ENCODE measurements at regions not wholly inside any gene's neighbourhood (a gene's known extent, or its start where the extent isn't known, plus 50 kb on each side); places are given as distances from the start of the nearest gene placed in this dataset.

DNA sequence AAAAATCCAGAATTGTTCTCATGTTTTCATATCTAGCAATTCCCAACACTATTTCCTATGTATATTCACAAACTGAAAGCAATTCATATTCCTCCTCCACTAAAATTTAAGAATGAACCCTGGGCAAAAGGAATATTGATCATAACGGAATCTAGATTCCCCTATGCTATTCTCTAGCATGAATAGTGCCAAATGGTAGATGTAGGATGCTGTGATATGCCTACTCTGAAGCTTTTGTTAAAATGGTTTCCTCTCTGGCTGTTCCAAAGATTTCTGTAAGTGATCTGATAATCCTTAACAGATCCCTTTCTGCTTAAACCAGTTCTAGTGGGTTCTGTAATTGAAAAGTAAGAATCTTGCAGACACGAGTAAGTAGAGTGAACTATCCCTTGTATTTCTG is 298.0 kb upstream of the TANK start:
- Histone ChIP-seq H3K4me3 (ENCODE audit: low read depth, low read length, poor library complexity, severe bottlenecking) (no peak overlapping the region), H3K9ac (ENCODE audit: low read length) (no peak overlapping the region), H3K27me3 (ENCODE audit: insufficient read depth, low read length) (no peaks in the 10 kb centered on the region), H2AFZ (ENCODE audit: low read length) (no peak overlapping the region), H3K27ac (ENCODE audit: low read depth, low read length, poor library complexity, severe bottlenecking) (no peak overlapping the region), H3F3A (ENCODE audit: insufficient read depth, low read length) (no peaks in the 10 kb centered on the region), H4K20me1 (ENCODE audit: insufficient read depth, low read length) (no peaks in the 10 kb centered on the region), H3K36me3 (ENCODE audit: insufficient read depth, low read length) (no peaks in the 10 kb centered on the region), H3K4me2 (ENCODE audit: low read length) (no peak overlapping the region), H3K9me2 (ENCODE audit: low read depth, low read length) (no peaks in the 10 kb centered on the region), H3K79me2 (ENCODE audit: insufficient read depth, low read length) (no peaks in the 10 kb centered on the region), H3K9me3 (ENCODE audit: low read length) (no peaks in the 10 kb centered on the region), H3K4me1 (ENCODE audit: insufficient read depth, low read length, severe bottlenecking) (no peaks in the 10 kb centered on the region)
- TF ChIP-seq CTCF (IDR thresholded peaks at IDR 0.05; ENCODE audit: low read length) (no peak), EZH2 (IDR thresholded peaks at IDR 0.05; ENCODE audit: borderline replicate concordance, low read length) (no peak)

DNA sequence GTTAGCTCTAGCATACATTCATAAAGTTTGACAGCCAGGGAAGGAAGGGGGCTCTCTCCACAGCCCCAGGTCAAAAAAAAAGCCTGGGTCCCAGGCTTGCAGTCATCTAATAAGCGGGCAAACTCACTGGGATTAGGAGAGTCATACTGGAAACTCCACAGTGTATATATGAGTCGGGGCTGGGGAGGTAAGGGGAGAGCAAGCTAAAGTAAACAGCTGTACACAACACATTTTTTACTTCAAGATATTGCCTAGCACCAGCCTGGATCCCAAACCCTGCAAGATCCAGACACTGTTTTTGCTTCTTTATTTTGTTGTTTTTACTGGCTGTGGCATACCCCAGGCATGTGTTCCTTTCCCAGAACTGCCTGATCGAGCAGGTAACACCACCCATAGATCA is 291.3 kb upstream of the TANK start:
- H3K79me2 ChIP-seq (ENCODE audit: insufficient read depth, low read length), result no peaks in the 10 kb centered on the region
- H3K9me3 ChIP-seq (ENCODE audit: low read length), result no peaks in the 10 kb centered on the region
- no peaks in the 10 kb centered on the region for H3F3A ChIP-seq (ENCODE audit: insufficient read depth, low read length)
- no peaks in the 10 kb centered on the region for H4K20me1 ChIP-seq (ENCODE audit: insufficient read depth, low read length)
- no peak overlapping the region for H3K4me3 ChIP-seq (ENCODE audit: low read depth, low read length, poor library complexity, severe bottlenecking)
- TF ChIP-seq CTCF (IDR thresholded peaks at IDR 0.05; ENCODE audit: low read length) (no peak), EZH2 (IDR thresholded peaks at IDR 0.05; ENCODE audit: borderline replicate concordance, low read length) (no peak)
- no peak overlapping the region for H2AFZ ChIP-seq (ENCODE audit: low read length)
- H3K27ac ChIP-seq (ENCODE audit: low read depth, low read length, poor library complexity, severe bottlenecking), result no peak overlapping the region
- H3K9ac ChIP-seq (ENCODE audit: low read length), result no peak overlapping the region
- no peak overlapping the region for H3K4me2 ChIP-seq (ENCODE audit: low read length)
- H3K27me3 ChIP-seq (ENCODE audit: insufficient read depth, low read length), result no peaks in the 10 kb centered on the region
- H3K36me3 ChIP-seq (ENCODE audit: insufficient read depth, low read length), result no peaks in the 10 kb centered on the region
- H3K4me1 ChIP-seq (ENCODE audit: insufficient read depth, low read length, severe bottlenecking), result no peaks in the 10 kb centered on the region
- H3K9me2 ChIP-seq (ENCODE audit: low read depth, low read length), result no peaks in the 10 kb centered on the region

GRCh38 chr2:160869411-160869810 is 290.8 kb upstream of the TANK start:
- H3K27ac ChIP-seq (ENCODE audit: low read depth, low read length, poor library complexity, severe bottlenecking), result no peak overlapping the region
- TF ChIP-seq EZH2 (IDR thresholded peaks at IDR 0.05; ENCODE audit: borderline replicate concordance, low read length), result no peak
- no peak overlapping the region for H3K4me2 ChIP-seq (ENCODE audit: low read length)
- H3K4me1 ChIP-seq (ENCODE audit: insufficient read depth, low read length, severe bottlenecking), result no peaks in the 10 kb centered on the region
- no peaks in the 10 kb centered on the region for H4K20me1 ChIP-seq (ENCODE audit: insufficient read depth, low read length)
- no peaks in the 10 kb centered on the region for H3K79me2 ChIP-seq (ENCODE audit: insufficient read depth, low read length)
- no peak overlapping the region for H2AFZ ChIP-seq (ENCODE audit: low read length)
- no peaks in the 10 kb centered on the region for H3K27me3 ChIP-seq (ENCODE audit: insufficient read depth, low read length)
- no peaks in the 10 kb centered on the region for H3K9me2 ChIP-seq (ENCODE audit: low read depth, low read length)
- H3K9ac ChIP-seq (ENCODE audit: low read length), result no peak overlapping the region
- no peaks in the 10 kb centered on the region for H3F3A ChIP-seq (ENCODE audit: insufficient read depth, low read length)
- H3K9me3 ChIP-seq (ENCODE audit: low read length), result no peaks in the 10 kb centered on the region
- H3K36me3 ChIP-seq (ENCODE audit: insufficient read depth, low read length), result no peaks in the 10 kb centered on the region
- H3K4me3 ChIP-seq (ENCODE audit: low read depth, low read length, poor library complexity, severe bottlenecking), result no peak overlapping the region

GRCh38 chr2:160870729-160871465 is 289.3 kb upstream of the TANK start:
- no peaks in the 10 kb centered on the region for H3K9me2 ChIP-seq (ENCODE audit: low read depth, low read length)
- no peaks in the 10 kb centered on the region for H3F3A ChIP-seq (ENCODE audit: insufficient read depth, low read length)
- H3K9ac ChIP-seq (ENCODE audit: low read length), result no peak overlapping the region
- H3K9me3 ChIP-seq (ENCODE audit: low read length), result no peaks in the 10 kb centered on the region
- no peaks in the 10 kb centered on the region for H3K36me3 ChIP-seq (ENCODE audit: insufficient read depth, low read length)
- H4K20me1 ChIP-seq (ENCODE audit: insufficient read depth, low read length), result no peaks in the 10 kb centered on the region
- H2AFZ ChIP-seq (ENCODE audit: low read length), result no peak overlapping the region
- no peaks in the 10 kb centered on the region for H3K27me3 ChIP-seq (ENCODE audit: insufficient read depth, low read length)
- TF ChIP-seq EZH2 (IDR thresholded peaks at IDR 0.05; ENCODE audit: borderline replicate concordance, low read length), result no peak
- TF ChIP-seq CTCF (IDR thresholded peaks at IDR 0.05; ENCODE audit: low read length), result no peak
- no peak overlapping the region for H3K4me2 ChIP-seq (ENCODE audit: low read length)
- H3K4me3 ChIP-seq (ENCODE audit: low read depth, low read length, poor library complexity, severe bottlenecking), result no peak overlapping the region
- H3K79me2 ChIP-seq (ENCODE audit: insufficient read depth, low read length), result no peaks in the 10 kb centered on the region
- no peaks in the 10 kb centered on the region for H3K4me1 ChIP-seq (ENCODE audit: insufficient read depth, low read length, severe bottlenecking)
- no peak overlapping the region for H3K27ac ChIP-seq (ENCODE audit: low read depth, low read length, poor library complexity, severe bottlenecking)
